Stimulated activated memory B cell treated with anti-CD40 and anti-IgM and Interleukin-4, amounts not matched to agents 10 μg/mL and 1 μg/mL and 100 μg/mL, for 72 hours (primary cell): ENCODE measurements at regions not wholly inside any gene's neighbourhood (a gene's known extent, or its start where the extent isn't known, plus 50 kb on each side); places are given as distances from the start of the nearest gene placed in this dataset.
A peak's percentile ranks its signal among the peaks of the same experiment; 100 is the strongest.

Experiments used
- ATAC-seq: fragments of 150-1000 bp; cut with Tn5 transposase; 2 replicates; pipeline ENCODE4 v1.10.0; 2021
- H3K27ac Mint-ChIP-seq: one replicate; pipeline ENCODE4 v1.8.0; 2022; ENCODE audit warnings: mild to moderate bottlenecking, mixed read lengths
- H3K27me3 Mint-ChIP-seq: one replicate; pipeline ENCODE4 v1.8.0; 2022; ENCODE audit warnings: mixed read lengths
- H3K36me3 Mint-ChIP-seq: one replicate; pipeline ENCODE4 v1.8.0; 2022; ENCODE audit warnings: mixed read lengths
- H3K4me1 Mint-ChIP-seq: one replicate; pipeline ENCODE4 v1.8.0; 2022; ENCODE audit warnings: mixed read lengths
- H3K4me3 Mint-ChIP-seq: one replicate; pipeline ENCODE4 v1.8.0; 2022; ENCODE audit warnings: mild to moderate bottlenecking, moderate library complexity, mixed read lengths
- H3K9me3 Mint-ChIP-seq: one replicate; pipeline ENCODE4 v1.8.0; 2022; ENCODE audit warnings: mixed read lengths

GRCh38 chr18:71994273-71994672 lies 549.9 kb downstream of the CBLN2 start:
- Mint-ChIP-seq H3K36me3 (no peaks in the 10 kb centered on the region), H3K4me1 (peaks cover 5% of the 10 kb centered on the region), H3K9me3 (peaks cover 9% of the 10 kb centered on the region), H3K4me3 (no peak overlapping the region), H3K27me3 (no peaks in the 10 kb centered on the region), H3K27ac (no peak overlapping the region)
- no peak for ATAC-seq

- H3K27me3 Mint-ChIP-seq: no peaks in the 10 kb centered on the region
- no peak overlapping the region for H3K4me3 Mint-ChIP-seq
- H3K4me1 Mint-ChIP-seq: peaks cover 3% of the 10 kb centered on the region
- ATAC-seq: no peak
- H3K9me3 Mint-ChIP-seq: peaks cover 7% of the 10 kb centered on the region
- no peak overlapping the region for H3K27ac Mint-ChIP-seq
- no peaks in the 10 kb centered on the region for H3K36me3 Mint-ChIP-seq
Observed at GRCh38 chr18:71989616-71990015, 554.5 kb downstream of the CBLN2 start.

GRCh38 chr18:71986351-71987050 lies 557.6 kb downstream of the CBLN2 start:
- Mint-ChIP-seq H3K4me1 (no peaks in the 10 kb centered on the region), H3K4me3 (no peak overlapping the region), H3K27me3 (no peaks in the 10 kb centered on the region), H3K36me3 (no peaks in the 10 kb centered on the region), H3K27ac (no peak overlapping the region), H3K9me3 (peaks cover 5% of the 10 kb centered on the region)
- ATAC-seq: no peak

- H3K4me3 Mint-ChIP-seq: no peak overlapping the region
- no peaks in the 10 kb centered on the region for H3K36me3 Mint-ChIP-seq
- no peak overlapping the region for H3K27ac Mint-ChIP-seq
- no peaks in the 10 kb centered on the region for H3K4me1 Mint-ChIP-seq
- no peak for ATAC-seq
- H3K9me3 Mint-ChIP-seq: no peaks in the 10 kb centered on the region
- H3K27me3 Mint-ChIP-seq: no peaks in the 10 kb centered on the region
Observed at GRCh38 chr18:71976744-71977143, 567.4 kb downstream of the CBLN2 start.

GRCh38 chr18:71966791-71967190 lies 577.4 kb downstream of the CBLN2 start:
- Mint-ChIP-seq H3K27me3 (no peaks in the 10 kb centered on the region), H3K4me1 (no peaks in the 10 kb centered on the region), H3K4me3 (no peak overlapping the region), H3K36me3 (no peaks in the 10 kb centered on the region), H3K27ac (no peak overlapping the region), H3K9me3 (peaks cover 9% of the 10 kb centered on the region)
- ATAC-seq: no peak

GRCh38 chr18:71958605-71959004 lies 585.5 kb downstream of the CBLN2 start:
- Mint-ChIP-seq H3K36me3 (no peaks in the 10 kb centered on the region), H3K9me3 (peaks cover 6% of the 10 kb centered on the region), H3K27ac (no peak overlapping the region), H3K4me3 (no peak overlapping the region), H3K4me1 (no peaks in the 10 kb centered on the region), H3K27me3 (no peaks in the 10 kb centered on the region)
- ATAC-seq: no peak

GRCh38 chr18:71951001-71951400 lies 593.1 kb downstream of the CBLN2 start:
- no peaks in the 10 kb centered on the region for H3K4me1 Mint-ChIP-seq
- H3K27me3 Mint-ChIP-seq: no peaks in the 10 kb centered on the region
- peak; percentile 39 for ATAC-seq
- no peak overlapping the region for H3K4me3 Mint-ChIP-seq
- H3K27ac Mint-ChIP-seq: no peak overlapping the region
- H3K36me3 Mint-ChIP-seq: no peaks in the 10 kb centered on the region
- H3K9me3 Mint-ChIP-seq: no peaks in the 10 kb centered on the region

- ATAC-seq: peak; percentile 53
- no peak overlapping the region for H3K27ac Mint-ChIP-seq
Observed at GRCh38 chr18:71942433-71942832, 601.7 kb downstream of the CBLN2 start.

GRCh38 chr18:71939483-71939882 lies 604.7 kb downstream of the CBLN2 start:
- no peak for ATAC-seq
- Mint-ChIP-seq H3K27me3 (no peaks in the 10 kb centered on the region), H3K4me1 (no peaks in the 10 kb centered on the region), H3K9me3 (no peaks in the 10 kb centered on the region), H3K36me3 (no peaks in the 10 kb centered on the region), H3K27ac (no peak overlapping the region), H3K4me3 (no peak overlapping the region)

More at GRCh38 chr18:71942433-71942832, 601.7 kb downstream of the CBLN2 start:
- Mint-ChIP-seq H3K9me3 (no peaks in the 10 kb centered on the region), H3K36me3 (no peaks in the 10 kb centered on the region), H3K4me3 (no peak overlapping the region), H3K4me1 (no peaks in the 10 kb centered on the region), H3K27me3 (no peaks in the 10 kb centered on the region)

GRCh38 chr18:71936744-71937143 lies 607.4 kb downstream of the CBLN2 start:
- Mint-ChIP-seq H3K27ac (no peak overlapping the region), H3K4me1 (no peaks in the 10 kb centered on the region), H3K27me3 (no peaks in the 10 kb centered on the region), H3K9me3 (no peaks in the 10 kb centered on the region), H3K4me3 (no peak overlapping the region), H3K36me3 (no peaks in the 10 kb centered on the region)
- ATAC-seq: no peak

GRCh38 chr18:71919211-71919610 lies 624.9 kb downstream of the CBLN2 start:
- no peaks in the 10 kb centered on the region for H3K27me3 Mint-ChIP-seq
- H3K4me1 Mint-ChIP-seq: no peaks in the 10 kb centered on the region
- no peak for ATAC-seq
- H3K27ac Mint-ChIP-seq: no peak overlapping the region
- no peak overlapping the region for H3K4me3 Mint-ChIP-seq
- peaks cover 8% of the 10 kb centered on the region for H3K36me3 Mint-ChIP-seq
- peaks cover 11% of the 10 kb centered on the region for H3K9me3 Mint-ChIP-seq

GRCh38 chr18:71913641-71914040 lies 630.5 kb downstream of the CBLN2 start:
- Mint-ChIP-seq H3K9me3 (peaks cover 3% of the 10 kb centered on the region), H3K36me3 (no peaks in the 10 kb centered on the region), H3K27me3 (no peaks in the 10 kb centered on the region), H3K4me3 (no peak overlapping the region), H3K27ac (no peak overlapping the region), H3K4me1 (no peaks in the 10 kb centered on the region)
- no peak for ATAC-seq

- no peaks in the 10 kb centered on the region for H3K9me3 Mint-ChIP-seq
- no peak for ATAC-seq
- H3K4me3 Mint-ChIP-seq: no peak overlapping the region
- no peaks in the 10 kb centered on the region for H3K4me1 Mint-ChIP-seq
- H3K36me3 Mint-ChIP-seq: no peaks in the 10 kb centered on the region
- no peak overlapping the region for H3K27ac Mint-ChIP-seq
- no peaks in the 10 kb centered on the region for H3K27me3 Mint-ChIP-seq
Observed at GRCh38 chr18:71902482-71902881, 641.7 kb downstream of the CBLN2 start.

GRCh38 chr18:71899707-71900472 lies 644.3 kb downstream of the CBLN2 start:
- ATAC-seq: no peak
- peaks cover 5% of the 10 kb centered on the region for H3K9me3 Mint-ChIP-seq
- no peak overlapping the region for H3K27ac Mint-ChIP-seq
- no peaks in the 10 kb centered on the region for H3K36me3 Mint-ChIP-seq
- H3K4me1 Mint-ChIP-seq: no peaks in the 10 kb centered on the region
- no peak overlapping the region for H3K4me3 Mint-ChIP-seq
- H3K27me3 Mint-ChIP-seq: no peaks in the 10 kb centered on the region

- Mint-ChIP-seq H3K27ac (no peak overlapping the region), H3K36me3 (no peaks in the 10 kb centered on the region), H3K27me3 (no peaks in the 10 kb centered on the region), H3K4me1 (no peaks in the 10 kb centered on the region), H3K9me3 (peaks cover 5% of the 10 kb centered on the region), H3K4me3 (no peak overlapping the region)
- no peak for ATAC-seq
Observed at GRCh38 chr18:71899183-71899582, 645.0 kb downstream of the CBLN2 start.

GRCh38 chr18:71887509-71887908 lies 656.6 kb downstream of the CBLN2 start:
- H3K4me3 Mint-ChIP-seq: no peak overlapping the region
- H3K27ac Mint-ChIP-seq: no peak overlapping the region
- no peak for ATAC-seq
- peaks cover 3% of the 10 kb centered on the region for H3K9me3 Mint-ChIP-seq
- no peaks in the 10 kb centered on the region for H3K27me3 Mint-ChIP-seq
- no peaks in the 10 kb centered on the region for H3K36me3 Mint-ChIP-seq
- no peaks in the 10 kb centered on the region for H3K4me1 Mint-ChIP-seq
